HEK293 (cell line): ENCODE measurements at regions not wholly inside any gene's neighbourhood (a gene's known extent, or its start where the extent isn't known, plus 50 kb on each side); places are given as distances from the start of the nearest gene placed in this dataset.

ENCODE experiments used
- MYNN ChIP-seq: fragments of 450-650 bp; formaldehyde crosslinking; IDR thresholded peaks from 2 replicates; pipeline ENCODE4 v1.5.1; 2016; ENCODE audit warnings: missing biosample characterization, missing genetic modification characterization, borderline replicate concordance
- ZNF202 ChIP-seq: fragments of 450-650 bp; formaldehyde crosslinking; IDR thresholded peaks from 2 replicates; pipeline ENCODE4 v1.5.1; 2016; ENCODE audit warnings: missing biosample characterization, missing genetic modification characterization, borderline replicate concordance
- ZNF23 ChIP-seq: fragments of 450-650 bp; formaldehyde crosslinking; IDR thresholded peaks from 2 replicates; pipeline ENCODE4 v1.5.1; 2016; ENCODE audit warnings: missing biosample characterization, missing genetic modification characterization, borderline replicate concordance
- TF ChIP-seq, protein P1 (sequence below): IDR thresholded peaks from 2 replicates; pipeline ENCODE4 v1.6.1; 2011; ENCODE audit warnings: mild to moderate bottlenecking, low read depth, low read length, borderline replicate concordance
- TF ChIP-seq, protein P2 (sequence below): fragments of 450-650 bp; formaldehyde crosslinking; IDR thresholded peaks from 2 replicates; pipeline ENCODE4 v1.5.1; 2016; ENCODE audit warnings: missing biosample characterization, missing genetic modification characterization

DNA sequence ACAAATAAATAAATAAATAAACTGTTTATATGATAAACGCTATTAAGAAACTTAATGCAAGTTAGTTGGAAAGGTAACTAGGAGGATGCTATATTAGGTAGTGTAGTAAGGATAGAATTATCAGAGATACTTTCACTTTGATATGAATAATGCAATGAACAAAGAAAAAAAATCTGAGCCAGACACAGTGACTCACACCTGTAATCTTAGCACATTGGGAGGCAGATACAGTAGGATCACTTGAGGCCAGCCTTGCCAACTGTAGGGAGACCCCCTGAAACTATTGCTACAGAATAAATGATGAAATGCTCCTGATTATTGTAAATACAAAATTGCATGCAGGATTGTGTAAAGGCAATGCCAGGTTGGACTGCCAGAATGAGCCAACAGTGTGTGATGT, 109.2 kb downstream of the ANXA2R start:
- TF ChIP-seq ZNF202 (tag by site-specific recombination) = no peak
- TF ChIP-seq MYNN (tag by site-specific recombination) = no peak
- no peak for TF ChIP-seq ZNF23 (tag by site-specific recombination)
- TF ChIP-seq, protein P1, sequence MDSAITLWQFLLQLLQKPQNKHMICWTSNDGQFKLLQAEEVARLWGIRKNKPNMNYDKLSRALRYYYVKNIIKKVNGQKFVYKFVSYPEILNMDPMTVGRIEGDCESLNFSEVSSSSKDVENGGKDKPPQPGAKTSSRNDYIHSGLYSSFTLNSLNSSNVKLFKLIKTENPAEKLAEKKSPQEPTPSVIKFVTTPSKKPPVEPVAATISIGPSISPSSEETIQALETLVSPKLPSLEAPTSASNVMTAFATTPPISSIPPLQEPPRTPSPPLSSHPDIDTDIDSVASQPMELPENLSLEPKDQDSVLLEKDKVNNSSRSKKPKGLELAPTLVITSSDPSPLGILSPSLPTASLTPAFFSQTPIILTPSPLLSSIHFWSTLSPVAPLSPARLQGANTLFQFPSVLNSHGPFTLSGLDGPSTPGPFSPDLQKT = no peak
- TF ChIP-seq, protein P2, sequence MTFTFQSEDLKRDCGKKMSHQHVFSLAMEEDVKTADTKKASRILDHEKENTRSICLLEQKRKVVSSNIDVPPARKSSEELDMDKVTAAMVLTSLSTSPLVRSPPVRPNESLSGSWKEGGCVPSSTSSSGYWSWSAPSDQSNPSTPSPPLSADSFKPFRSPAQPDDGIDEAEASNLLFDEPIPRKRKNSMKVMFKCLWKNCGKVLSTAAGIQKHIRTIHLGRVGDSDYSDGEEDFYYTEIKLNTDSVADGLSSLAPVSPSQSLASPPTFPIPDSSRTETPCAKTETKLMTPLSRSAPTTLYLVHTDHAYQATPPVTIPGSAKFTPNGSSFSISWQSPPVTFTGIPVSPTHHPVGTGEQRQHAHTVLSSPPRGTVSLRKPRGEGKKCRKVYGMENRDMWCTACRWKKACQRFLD (tag by site-specific recombination) = no peak
